Neural progenitor cell (in vitro differentiated cells): ENCODE measurements at regions not wholly inside any gene's neighbourhood (a gene's known extent, or its start where the extent isn't known, plus 50 kb on each side); places are given as distances from the start of the nearest gene placed in this dataset.

ENCODE experiments used
- CTCF ChIP-seq: fragments of 200-600 bp; sonication (generic); IDR thresholded peaks from 2 replicates; pipeline ENCODE4 v1.5.1; 2017; ENCODE audit warnings: antibody characterized with exemption, mild to moderate bottlenecking
- EZH2 ChIP-seq: fragments of 200-600 bp; sonication (generic); IDR thresholded peaks from 2 replicates; pipeline ENCODE4 v1.6.1; 2017; ENCODE audit warnings: antibody characterized with exemption, mild to moderate bottlenecking, moderate library complexity
- EZH2phosphoT487 ChIP-seq: fragments of 200-600 bp; sonication (generic); IDR thresholded peaks from 2 replicates; pipeline ENCODE4 v1.6.1; 2017; ENCODE audit warnings: antibody characterized with exemption

GRCh38 chr3:117709108-117709507 is 999.5 kb downstream of the TUSC7 start:
- TF ChIP-seq CTCF (no peak), EZH2 (no peak), EZH2phosphoT487 (no peak)
